Caco-2 (cell line): ENCODE measurements at regions not wholly inside any gene's neighbourhood (a gene's known extent, or its start where the extent isn't known, plus 50 kb on each side); places are given as distances from the start of the nearest gene placed in this dataset.

Source experiments
- BruUV-seq: library from RNA; stranded (reverse); fragments of 400-500 nt; replicated peaks from 2 replicates; lab custom pipeline; 2021; lab: Mats Ljungman, UMichigan
- CTCF ChIA-PET: fragments of 300-600 bp; sonication (Branson Sonifier 250); formaldehyde crosslinking; loops from one replicate; lab custom pipeline; 2022; ENCODE audit warnings: antibody characterized with exemption; lab: Charles Lee
- POLR2A ChIA-PET: fragments of 300-600 bp; sonication (Branson Sonifier 250); formaldehyde crosslinking; loops from one replicate; lab custom pipeline; 2022; ENCODE audit warnings: antibody characterized with exemption; lab: Charles Lee
- DNase-seq, 2 experiments: peaks; one replicate each; pipeline versions ENCODE4 v3.0.0 to v3.0.0-alpha.2; 2020 to 2022
- H3K27me3 ChIP-seq: replicated peaks from 2 replicates; pipeline ENCODE4 v1.6.0; 2011; ENCODE audit warnings: low read length; ENCODE audit not compliant: control insufficient read depth, insufficient read depth
- H3K36me3 ChIP-seq: 2 replicates; pipeline ENCODE4 v1.5.1; 2011; ENCODE audit warnings: low read length; ENCODE audit not compliant: control insufficient read depth, insufficient read depth
- H3K4me1 ChIP-seq: fragments of 250-450 bp; sonication (Bioruptor Pico); 2 replicates; pipeline ENCODE4 v1.5.1; 2020; ENCODE audit warnings: mild to moderate bottlenecking
- H3K4me3 ChIP-seq: 2 replicates; pipeline ENCODE4 v1.5.1; 2011; ENCODE audit warnings: low read depth, mild to moderate bottlenecking, control low read depth, low read length
- H3K9me3 ChIP-seq: fragments of 250-450 bp; sonication (Bioruptor Pico); 2 replicates; pipeline ENCODE4 v1.5.1; 2020; ENCODE audit warnings: mild to moderate bottlenecking, moderate library complexity
- H3K27ac Mint-ChIP-seq: one replicate; pipeline ENCODE4 v1.8.0; 2022; ENCODE audit warnings: mixed read lengths; ENCODE audit not compliant: unreplicated experiment
- H3K27me3 Mint-ChIP-seq: one replicate; pipeline ENCODE4 v1.8.0; 2022; ENCODE audit warnings: mixed read lengths; ENCODE audit not compliant: insufficient read depth, unreplicated experiment
- H3K36me3 Mint-ChIP-seq: one replicate; pipeline ENCODE4 v1.8.0; 2022; ENCODE audit warnings: mild to moderate bottlenecking, mixed read lengths; ENCODE audit not compliant: insufficient read depth, unreplicated experiment
- H3K4me1 Mint-ChIP-seq: one replicate; pipeline ENCODE4 v1.8.0; 2022; ENCODE audit warnings: low read depth, mixed read lengths; ENCODE audit not compliant: unreplicated experiment
- H3K4me3 Mint-ChIP-seq: one replicate; pipeline ENCODE4 v1.8.0; 2022; ENCODE audit warnings: mild to moderate bottlenecking, moderate library complexity, mixed read lengths; ENCODE audit not compliant: unreplicated experiment
- H3K9me3 Mint-ChIP-seq: one replicate; pipeline ENCODE4 v1.8.0; 2022; ENCODE audit warnings: mixed read lengths; ENCODE audit not compliant: unreplicated experiment
- intact Hi-C: fragments of 100-400 bp; cut with micrococcal nuclease; formaldehyde crosslinking; loops from one replicate; pipeline ENCODE4 v1.10.0; 2022; ENCODE audit not compliant: unreplicated experiment
- TF ChIP-seq, protein P1 (sequence below), 2 experiments: fragments of 200-600 bp in 1 of 2; IDR thresholded peaks; 1 replicate in 1 of 2; 2 replicates in 1 of 2; pipeline versions ENCODE4 v1.5.1 to v1.8.0; 2011 to 2022; ENCODE audit warnings: antibody characterized with exemption in 1 of 2, control low read depth in 1 of 2, inconsistent platforms in 1 of 2, low read depth in 1 of 2, low read length in 1 of 2, mild to moderate bottlenecking in 1 of 2, moderate library complexity in 1 of 2; ENCODE audit not compliant: insufficient read depth in 1 of 2, severe bottlenecking in 1 of 2, unreplicated experiment in 1 of 2

DNA sequence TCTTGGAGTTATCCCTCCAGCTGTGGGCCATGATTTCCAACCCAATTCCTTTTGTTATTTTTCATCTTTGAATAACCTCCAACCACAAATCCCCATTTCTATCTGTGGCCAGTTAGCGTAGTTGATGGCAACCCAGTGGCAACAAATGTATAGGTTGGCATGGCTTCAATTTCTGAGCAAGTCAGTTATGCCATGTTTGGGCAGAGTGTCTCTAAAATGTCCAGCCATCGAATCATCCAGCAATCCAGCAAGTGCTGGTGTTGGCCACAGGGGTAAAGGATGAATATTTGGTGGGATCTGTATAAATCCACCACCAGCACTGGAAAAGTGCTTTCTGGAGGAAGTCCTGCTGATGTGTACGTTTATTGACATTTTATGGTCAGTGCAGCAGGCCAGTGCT lies 233.3 kb downstream of the MYLK4 start:
- peaks cover 45% of the 10 kb centered on the region for H3K9me3 ChIP-seq
- H3K4me1 ChIP-seq = peaks cover 57% of the 10 kb centered on the region
- intact Hi-C loops = no loop called here
- Mint-ChIP-seq H3K4me1 (peaks cover 26% of the 10 kb centered on the region), H3K27me3 (no peaks in the 10 kb centered on the region), H3K27ac (peak overlapping the region; percentile 95), H3K9me3 (peaks cover 11% of the 10 kb centered on the region), H3K4me3 (no peak overlapping the region), H3K36me3 (peaks cover 26% of the 10 kb centered on the region)
- ChIA-PET CTCF (no interaction called here), POLR2A (interaction anchor here (0.6 kb wide), 1 partner anchor 1505 kb away, joined by 3 read pairs; no protein-coding TSS in a partner anchor)
- TF ChIP-seq, protein P1, sequence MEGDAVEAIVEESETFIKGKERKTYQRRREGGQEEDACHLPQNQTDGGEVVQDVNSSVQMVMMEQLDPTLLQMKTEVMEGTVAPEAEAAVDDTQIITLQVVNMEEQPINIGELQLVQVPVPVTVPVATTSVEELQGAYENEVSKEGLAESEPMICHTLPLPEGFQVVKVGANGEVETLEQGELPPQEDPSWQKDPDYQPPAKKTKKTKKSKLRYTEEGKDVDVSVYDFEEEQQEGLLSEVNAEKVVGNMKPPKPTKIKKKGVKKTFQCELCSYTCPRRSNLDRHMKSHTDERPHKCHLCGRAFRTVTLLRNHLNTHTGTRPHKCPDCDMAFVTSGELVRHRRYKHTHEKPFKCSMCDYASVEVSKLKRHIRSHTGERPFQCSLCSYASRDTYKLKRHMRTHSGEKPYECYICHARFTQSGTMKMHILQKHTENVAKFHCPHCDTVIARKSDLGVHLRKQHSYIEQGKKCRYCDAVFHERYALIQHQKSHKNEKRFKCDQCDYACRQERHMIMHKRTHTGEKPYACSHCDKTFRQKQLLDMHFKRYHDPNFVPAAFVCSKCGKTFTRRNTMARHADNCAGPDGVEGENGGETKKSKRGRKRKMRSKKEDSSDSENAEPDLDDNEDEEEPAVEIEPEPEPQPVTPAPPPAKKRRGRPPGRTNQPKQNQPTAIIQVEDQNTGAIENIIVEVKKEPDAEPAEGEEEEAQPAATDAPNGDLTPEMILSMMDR (IDR thresholded peaks at IDR 0.05; ENCODE audit: insufficient read depth in 1 of 2, low read depth in 1 of 2, low read length in 1 of 2, severe bottlenecking in 1 of 2, unreplicated experiment in 1 of 2) = no peak
- no peak for DNase-seq
- no TSS peak for BruUV-seq
- H3K4me3 ChIP-seq = no peak overlapping the region
- no peaks in the 10 kb centered on the region for H3K36me3 ChIP-seq
- no peaks in the 10 kb centered on the region for H3K27me3 ChIP-seq

DNA sequence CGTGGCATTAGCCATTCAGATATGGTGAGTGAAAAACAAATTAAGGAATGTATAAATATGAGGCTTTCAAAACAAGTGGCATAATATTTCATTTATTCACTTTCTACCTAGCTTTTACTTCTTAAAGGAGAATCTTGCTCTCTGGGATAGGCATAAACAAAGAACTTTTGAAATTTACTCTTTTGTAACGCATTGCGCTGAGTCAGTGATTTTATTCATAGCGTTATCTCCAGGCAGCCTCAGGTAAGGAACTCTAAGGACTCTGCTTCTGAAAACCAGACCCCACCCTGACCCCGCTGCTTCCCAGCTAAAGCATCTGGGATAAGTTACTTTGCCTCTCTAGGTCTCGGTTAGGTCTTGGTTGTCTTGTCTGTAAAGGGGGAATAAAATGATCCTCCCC lies 234.7 kb downstream of the MYLK4 start:
- Histone ChIP-seq H3K36me3 (no peaks in the 10 kb centered on the region), H3K4me3 (no peak overlapping the region), H3K9me3 (peaks cover 45% of the 10 kb centered on the region), H3K27me3 (no peaks in the 10 kb centered on the region), H3K4me1 (peaks cover 59% of the 10 kb centered on the region)
- ChIA-PET POLR2A (interaction anchor here (0.6 to 1.8 kb wide), 5 partner anchors 26 to 118 kb away, joined by 3 to 8 read pairs (median 4); no protein-coding TSS in a partner anchor), CTCF (interaction anchor here (0.6 to 2.0 kb wide), 7 partner anchors 8 to 726 kb away, joined by 3 to 10 read pairs (median 3); no protein-coding TSS in a partner anchor)
- Mint-ChIP-seq H3K27me3 (no peaks in the 10 kb centered on the region), H3K27ac (peak overlapping the region; percentile 95), H3K4me3 (peak overlapping the region; percentile 72), H3K9me3 (peaks cover 10% of the 10 kb centered on the region), H3K36me3 (peaks cover 26% of the 10 kb centered on the region), H3K4me1 (peaks cover 26% of the 10 kb centered on the region)
- TSS peak; percentile 88 for BruUV-seq
- DNase-seq = peak in 1 of 2 experiments; percentile 11
- intact Hi-C loops = no loop called here
- TF ChIP-seq, protein P1 (IDR thresholded peaks at IDR 0.05; ENCODE audit: insufficient read depth in 1 of 2, low read depth in 1 of 2, low read length in 1 of 2, severe bottlenecking in 1 of 2, unreplicated experiment in 1 of 2) = no peak

GRCh38 chr6:2514965-2515543 lies 235.7 kb downstream of the MYLK4 start:
- H3K36me3 Mint-ChIP-seq = peaks cover 21% of the 10 kb centered on the region
- peaks cover 59% of the 10 kb centered on the region for H3K4me1 ChIP-seq
- ChIA-PET CTCF (interaction anchor here (0.5 to 2.0 kb wide), 8 partner anchors 9 to 184 kb away, joined by 3 to 10 read pairs (median 4); no protein-coding TSS in a partner anchor), POLR2A (interaction anchor here (0.5 to 1.8 kb wide), 9 partner anchors 9 to 857 kb away, joined by 3 to 14 read pairs (median 4); no protein-coding TSS in a partner anchor)
- peak overlapping the region; percentile 95 for H3K27ac Mint-ChIP-seq
- peaks cover under 1% of the 10 kb centered on the region for H3K9me3 Mint-ChIP-seq
- peak overlapping the region; percentile 72 for H3K4me3 Mint-ChIP-seq
- H3K36me3 ChIP-seq = no peaks in the 10 kb centered on the region
- H3K4me1 Mint-ChIP-seq = peaks cover 26% of the 10 kb centered on the region
- intact Hi-C loops = loop anchor here (1.0 to 2.0 kb wide), 4 partner anchors 11 to 119 kb away; no protein-coding TSS in a partner anchor
- DNase-seq = peak; percentile 91 to 96
- H3K9me3 ChIP-seq = peaks cover 38% of the 10 kb centered on the region
- no peaks in the 10 kb centered on the region for H3K27me3 ChIP-seq
- no TSS peak for BruUV-seq
- TF ChIP-seq, protein P1 (IDR thresholded peaks at IDR 0.05; ENCODE audit: insufficient read depth in 1 of 2, low read depth in 1 of 2, low read length in 1 of 2, severe bottlenecking in 1 of 2, unreplicated experiment in 1 of 2) = no peak
- no peaks in the 10 kb centered on the region for H3K27me3 Mint-ChIP-seq
- peak overlapping the region; percentile 13 for H3K4me3 ChIP-seq
